A673 (cell line): ENCODE measurements at regions not wholly inside any gene's neighbourhood (a gene's known extent, or its start where the extent isn't known, plus 50 kb on each side); places are given as distances from the start of the nearest gene placed in this dataset.

Experiments used
- BruUV-seq: library from RNA; stranded (reverse); fragments of 400-500 nt; replicated peaks from 2 replicates; lab custom pipeline; 2021; lab: Mats Ljungman, UMichigan
- CTCF ChIA-PET: fragments of 300-600 bp; sonication (Branson Sonifier 250); formaldehyde crosslinking; loops from one replicate; lab custom pipeline; 2022; ENCODE audit warnings: antibody characterized with exemption; lab: Charles Lee
- POLR2A ChIA-PET: fragments of 300-600 bp; sonication (Branson Sonifier 250); formaldehyde crosslinking; loops from one replicate; lab custom pipeline; 2022; ENCODE audit warnings: antibody characterized with exemption; ENCODE audit not compliant: low non-redundant PET; lab: Charles Lee
- DNase-seq: peaks from one replicate; pipeline ENCODE4 v3.0.0-alpha.2; 2015; ENCODE audit warnings: low spot score
- H3K27ac ChIP-seq: fragments of 200-600 bp; sonication (generic); 2 replicates; pipeline ENCODE4 v1.5.1; 2016; ENCODE audit warnings: mixed run types, low read depth, mild to moderate bottlenecking, mixed read lengths, antibody characterized with exemption, low read length; ENCODE audit not compliant: poor library complexity, severe bottlenecking
- H3K27me3 ChIP-seq: fragments of 200-600 bp; sonication (generic); replicated peaks from 2 replicates; pipeline ENCODE4 v1.6.1; 2017; ENCODE audit warnings: mixed run types, low read depth, mild to moderate bottlenecking, mixed read lengths, antibody characterized with exemption, low read length; ENCODE audit not compliant: insufficient read depth, poor library complexity
- H3K36me3 ChIP-seq: fragments of 200-600 bp; sonication (generic); 2 replicates; pipeline ENCODE4 v1.6.1; 2016; ENCODE audit warnings: mixed run types, mild to moderate bottlenecking, mixed read lengths, antibody characterized with exemption, low read length; ENCODE audit not compliant: insufficient read depth, poor library complexity, severe bottlenecking
- H3K4me1 ChIP-seq: fragments of 200-600 bp; sonication (generic); 2 replicates; pipeline ENCODE4 v1.6.1; 2017; ENCODE audit warnings: mixed run types, mild to moderate bottlenecking, mixed read lengths, antibody characterized with exemption, low read length; ENCODE audit not compliant: insufficient read depth, poor library complexity, severe bottlenecking
- H3K4me3 ChIP-seq: fragments of 200-600 bp; sonication (generic); 2 replicates; pipeline ENCODE4 v1.5.1; 2016; ENCODE audit warnings: low read depth, mixed run types, mild to moderate bottlenecking, mixed read lengths, low read length; ENCODE audit not compliant: poor library complexity, severe bottlenecking
- H3K9me3 ChIP-seq: fragments of 200-600 bp; sonication (generic); 2 replicates; pipeline ENCODE4 v1.6.1; 2016; ENCODE audit warnings: mixed run types, low read depth, mild to moderate bottlenecking, mixed read lengths, antibody characterized with exemption, low read length; ENCODE audit not compliant: poor library complexity, severe bottlenecking
- CTCF ChIP-seq: fragments of 300-800, 200-600 bp; sonication (generic); conservative IDR thresholded peaks from 2 replicates; pipeline ENCODE4 v1.5.1; 2017; ENCODE audit warnings: low read depth, mild to moderate bottlenecking, antibody characterized with exemption, low read length, moderate library complexity, mixed read lengths
- EZH2 ChIP-seq: fragments of 200-600 bp; sonication (generic); IDR thresholded peaks from 2 replicates; pipeline ENCODE4 v1.6.1; 2017; ENCODE audit warnings: borderline replicate concordance, low read depth, mild to moderate bottlenecking, mixed read lengths, antibody characterized with exemption, low read length; ENCODE audit not compliant: poor library complexity, severe bottlenecking
- intact Hi-C: fragments of 100-400 bp; cut with micrococcal nuclease; formaldehyde crosslinking; loops from one replicate; pipeline ENCODE4 v1.10.0; 2022; ENCODE audit not compliant: unreplicated experiment

- DNase-seq: no peak
- Histone ChIP-seq H3K4me1 (no peaks in the 10 kb centered on the region), H3K9me3 (no peaks in the 10 kb centered on the region), H3K4me3 (no peak overlapping the region), H3K27ac (no peak overlapping the region), H3K36me3 (no peaks in the 10 kb centered on the region), H3K27me3 (no peaks in the 10 kb centered on the region)
- no TSS peak for BruUV-seq
- intact Hi-C loops: no loop called here
- ChIA-PET POLR2A (no interaction called here), CTCF (no interaction called here)
- TF ChIP-seq CTCF: no peak
- TF ChIP-seq EZH2: no peak
These were observed 162.7 kb upstream of the MEIS2 start for GRCh38 chr15:37262922-37263608.

GRCh38 chr15:37289109-37289765 lies 188.9 kb upstream of the MEIS2 start:
- Histone ChIP-seq H3K27me3 (no peaks in the 10 kb centered on the region), H3K4me3 (no peak overlapping the region), H3K9me3 (no peaks in the 10 kb centered on the region), H3K4me1 (no peaks in the 10 kb centered on the region), H3K36me3 (no peaks in the 10 kb centered on the region), H3K27ac (no peak overlapping the region)
- no TSS peak for BruUV-seq
- peak; percentile 42 for DNase-seq
- TF ChIP-seq EZH2 (no peak), CTCF (peak; percentile 49)
- ChIA-PET POLR2A (no interaction called here), CTCF (no interaction called here)
- intact Hi-C loops: no loop called here

- TF ChIP-seq CTCF (no peak), EZH2 (no peak)
- DNase-seq: no peak
- no peaks in the 10 kb centered on the region for H3K27me3 ChIP-seq
- H3K4me3 ChIP-seq: no peak overlapping the region
- no peaks in the 10 kb centered on the region for H3K9me3 ChIP-seq
- POLR2A ChIA-PET: no interaction called here
- no peaks in the 10 kb centered on the region for H3K4me1 ChIP-seq
- CTCF ChIA-PET: no interaction called here
- no peaks in the 10 kb centered on the region for H3K36me3 ChIP-seq
- intact Hi-C loops: loop anchor here (10.0 kb wide), 1 partner anchor 593 kb away; no protein-coding TSS in a partner anchor
- no peak overlapping the region for H3K27ac ChIP-seq
- BruUV-seq: no TSS peak
These were observed 191.6 kb upstream of the MEIS2 start for GRCh38 chr15:37291920-37292319.
